K562 (cell line): ENCODE measurements at regions not wholly inside any gene's neighbourhood (a gene's known extent, or its start where the extent isn't known, plus 50 kb on each side); places are given as distances from the start of the nearest gene placed in this dataset.

Source experiments
- CREM ChIP-seq: IDR thresholded peaks from 2 replicates; pipeline ENCODE4 v1.6.1; 2014; ENCODE audit warnings: antibody characterized with exemption, low read depth
- DDX20 ChIP-seq: fragments of 450-650 bp; IDR thresholded peaks from 2 replicates; pipeline ENCODE4 v1.6.1; 2016; ENCODE audit warnings: missing genetic modification characterization, low read depth, mild to moderate bottlenecking, missing compliant biosample characterization, moderate library complexity
- ELF4 ChIP-seq: fragments of 450-650 bp; formaldehyde crosslinking; IDR thresholded peaks from 2 replicates; pipeline ENCODE4 v1.4.0; 2022; ENCODE audit warnings: missing genetic modification characterization
- ETV6 ChIP-seq, 3 experiments: fragments of 150-350 bp in 1 of 3; sonication (generic) in 1 of 3; formaldehyde crosslinking in 1 of 3; IDR thresholded peaks; 2 replicates each; pipeline versions ENCODE4 v1.6.1 to v1.8.0; 2014 to 2022; ENCODE audit warnings: borderline replicate concordance in 2 of 3, low read depth in 2 of 3, antibody characterized with exemption in 1 of 3, low read length in 1 of 3, mild to moderate bottlenecking in 1 of 3, missing genetic modification reagents in 1 of 3
- FOXK2 ChIP-seq, 2 experiments: fragments of 450-650 bp; IDR thresholded peaks in 1 of 2; conservative IDR thresholded peaks in 1 of 2; 2 replicates each; pipeline ENCODE4 v1.6.1; 2016; ENCODE audit warnings: low read depth in 2 of 2, mild to moderate bottlenecking in 1 of 2
- MTF1 ChIP-seq: fragments of 250-450 bp; sonication (Bioruptor Pico); IDR thresholded peaks from 2 replicates; pipeline ENCODE4 v1.9.0; 2021; ENCODE audit warnings: moderate library complexity, mild to moderate bottlenecking, inconsistent platforms, borderline replicate concordance
- NR0B1 ChIP-seq: fragments of 450-650 bp; IDR thresholded peaks from one replicate; pipeline ENCODE4 v1.6.1; 2018; ENCODE audit warnings: mild to moderate bottlenecking, moderate library complexity; ENCODE audit not compliant: partially characterized antibody
- PYGO2 ChIP-seq: fragments of 450-650 bp; IDR thresholded peaks from 2 replicates; pipeline ENCODE4 v1.6.1; 2016; ENCODE audit warnings: mild to moderate bottlenecking, missing genetic modification characterization, moderate library complexity, missing compliant biosample characterization
- RREB1 ChIP-seq: fragments of 250-450 bp; sonication (Bioruptor Pico); IDR thresholded peaks from 2 replicates; pipeline ENCODE4 v1.4.0; 2020
- SOX6 ChIP-seq: fragments of 450-650 bp; IDR thresholded peaks from 2 replicates; pipeline ENCODE4 v1.6.1; 2014; ENCODE audit warnings: mild to moderate bottlenecking
- SRSF7 ChIP-seq: fragments of 200-400 bp; formaldehyde crosslinking; optimal IDR thresholded peaks from 2 replicates; pipeline ENCODE3; 2017; ENCODE audit warnings: mild to moderate bottlenecking, low read depth, low read length
- TAF9B ChIP-seq: fragments of 450-650 bp; IDR thresholded peaks from 2 replicates; pipeline ENCODE4 v1.6.1; 2018; ENCODE audit warnings: mild to moderate bottlenecking; ENCODE audit not compliant: partially characterized antibody
- TEAD2 ChIP-seq: fragments of 450-650 bp; IDR thresholded peaks from 2 replicates; pipeline ENCODE4 v1.6.1; 2016; ENCODE audit warnings: missing genetic modification characterization, control low read depth, missing compliant biosample characterization
- XRCC4 ChIP-seq: IDR thresholded peaks from one replicate; pipeline ENCODE4 v1.6.1; 2011; ENCODE audit not compliant: insufficient read depth, insufficient read length; ENCODE audit errors: extremely low read depth
- ZBTB26 ChIP-seq: fragments of 450-650 bp; formaldehyde crosslinking; IDR thresholded peaks from 2 replicates; pipeline ENCODE4 v1.4.0; 2022; ENCODE audit warnings: missing genetic modification characterization
- ZNF134 ChIP-seq: fragments of 250-450 bp; sonication (Bioruptor Pico); conservative IDR thresholded peaks from 2 replicates; pipeline ENCODE4 v1.4.0; 2020
- ZNF253 ChIP-seq: fragments of 250-450 bp; sonication (Bioruptor Pico); conservative IDR thresholded peaks from 2 replicates; pipeline ENCODE4 v1.6.1; 2021; ENCODE audit warnings: mild to moderate bottlenecking
- ZNF449 ChIP-seq: fragments of 250-450 bp; sonication (Bioruptor Pico); IDR thresholded peaks from 2 replicates; pipeline ENCODE4 v1.8.0; 2022; ENCODE audit warnings: moderate library complexity, mild to moderate bottlenecking, inconsistent platforms
- ZNF589 ChIP-seq: fragments of 200-800 bp; sonication (Bioruptor generic); IDR thresholded peaks from 2 replicates; pipeline ENCODE4 v1.6.1; 2016; ENCODE audit warnings: low read depth, missing genetic modification characterization, missing compliant biosample characterization

- TF ChIP-seq ETV6 (IDR thresholded peaks at IDR 0.05; ENCODE audit: borderline replicate concordance in 1 of 2, low read depth in 2 of 2, low read length in 1 of 2) (no peak), ETV6 (CRISPR knock-in tag; IDR thresholded peaks at IDR 0.05; ENCODE audit: borderline replicate concordance) (no peak), ZBTB26 (CRISPR knock-in tag) (0 out of 2 replicates have a peak, but pooled peaks have one; percentile 26), ZNF134 (no peak), XRCC4 (no peak), CREM (no peak), ZNF589 (CRISPR knock-in tag) (no peak), TEAD2 (tag) (no peak), NR0B1 (no peak), ZNF253 (CRISPR knock-in tag) (no peak), MTF1 (no peak), DDX20 (tag) (no peak), ELF4 (CRISPR knock-in tag) (peak; percentile 7; the same call in 1 of the 2 replicates), FOXK2 (conservative IDR thresholded peaks at IDR 0.05 in 1 of 2, IDR thresholded peaks at IDR 0.05 in 1 of 2; ENCODE audit: low read depth in 2 of 2) (no peak), SRSF7 (no peak), TAF9B (no peak), RREB1 (CRISPR knock-in tag) (0 out of 2 replicates have a peak, but pooled peaks have one; percentile 18), PYGO2 (no peak), SOX6 (no peak), ZNF449 (CRISPR knock-in tag) (no peak)
Observed at GRCh38 chr22:22181341-22181850, 63.2 kb upstream of the VPREB1 start (continued).
